LNCAP (cell line): ENCODE measurements at regions not wholly inside any gene's neighbourhood (a gene's known extent, or its start where the extent isn't known, plus 50 kb on each side); places are given as distances from the start of the nearest gene placed in this dataset.

Experiments
- TF ChIP-seq, protein P1 (sequence below): fragments of 450-650 bp; IDR thresholded peaks from 2 replicates; pipeline ENCODE4 v1.5.1; 2017; ENCODE audit warnings: mild to moderate bottlenecking

GRCh38 chr1:218527737-218528136, 182.6 kb downstream of the TGFB2 start:
- TF ChIP-seq, protein P1, sequence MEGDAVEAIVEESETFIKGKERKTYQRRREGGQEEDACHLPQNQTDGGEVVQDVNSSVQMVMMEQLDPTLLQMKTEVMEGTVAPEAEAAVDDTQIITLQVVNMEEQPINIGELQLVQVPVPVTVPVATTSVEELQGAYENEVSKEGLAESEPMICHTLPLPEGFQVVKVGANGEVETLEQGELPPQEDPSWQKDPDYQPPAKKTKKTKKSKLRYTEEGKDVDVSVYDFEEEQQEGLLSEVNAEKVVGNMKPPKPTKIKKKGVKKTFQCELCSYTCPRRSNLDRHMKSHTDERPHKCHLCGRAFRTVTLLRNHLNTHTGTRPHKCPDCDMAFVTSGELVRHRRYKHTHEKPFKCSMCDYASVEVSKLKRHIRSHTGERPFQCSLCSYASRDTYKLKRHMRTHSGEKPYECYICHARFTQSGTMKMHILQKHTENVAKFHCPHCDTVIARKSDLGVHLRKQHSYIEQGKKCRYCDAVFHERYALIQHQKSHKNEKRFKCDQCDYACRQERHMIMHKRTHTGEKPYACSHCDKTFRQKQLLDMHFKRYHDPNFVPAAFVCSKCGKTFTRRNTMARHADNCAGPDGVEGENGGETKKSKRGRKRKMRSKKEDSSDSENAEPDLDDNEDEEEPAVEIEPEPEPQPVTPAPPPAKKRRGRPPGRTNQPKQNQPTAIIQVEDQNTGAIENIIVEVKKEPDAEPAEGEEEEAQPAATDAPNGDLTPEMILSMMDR: no peak

DNA sequence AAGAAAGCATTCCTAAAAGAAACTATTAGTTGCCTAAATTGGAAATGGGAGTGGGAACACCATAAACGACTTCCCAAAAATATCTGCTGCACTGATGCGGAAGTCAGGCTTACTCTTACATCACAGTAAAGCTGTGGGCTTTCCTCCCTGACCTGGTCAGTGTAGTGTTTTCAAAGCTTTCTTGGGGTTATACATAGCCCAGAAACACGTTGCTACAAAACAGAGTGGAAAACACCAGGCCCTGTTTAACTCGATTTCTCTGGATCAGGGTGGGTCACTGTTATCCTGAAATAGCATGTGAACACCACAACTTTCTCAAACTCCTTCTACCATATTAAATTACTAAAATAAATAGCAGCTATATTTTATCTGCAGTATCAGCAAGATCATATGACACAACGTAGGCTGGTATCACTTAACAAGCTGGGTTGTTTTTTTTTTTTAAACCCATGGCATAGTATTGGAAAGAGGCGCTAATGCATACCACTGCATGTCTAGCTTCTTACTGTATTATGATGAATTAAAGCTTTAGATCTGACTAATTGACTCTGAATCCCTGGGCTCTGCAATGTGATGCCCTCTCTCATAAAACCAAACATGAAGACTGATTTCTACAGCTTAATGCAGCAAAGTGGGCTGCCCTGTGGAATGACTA, 184.6 kb downstream of the TGFB2 start:
- TF ChIP-seq, protein P1: no peak

- TF ChIP-seq, protein P1: no peak
These were observed 186.8 kb downstream of the TGFB2 start for GRCh38 chr1:218531936-218532335.

DNA sequence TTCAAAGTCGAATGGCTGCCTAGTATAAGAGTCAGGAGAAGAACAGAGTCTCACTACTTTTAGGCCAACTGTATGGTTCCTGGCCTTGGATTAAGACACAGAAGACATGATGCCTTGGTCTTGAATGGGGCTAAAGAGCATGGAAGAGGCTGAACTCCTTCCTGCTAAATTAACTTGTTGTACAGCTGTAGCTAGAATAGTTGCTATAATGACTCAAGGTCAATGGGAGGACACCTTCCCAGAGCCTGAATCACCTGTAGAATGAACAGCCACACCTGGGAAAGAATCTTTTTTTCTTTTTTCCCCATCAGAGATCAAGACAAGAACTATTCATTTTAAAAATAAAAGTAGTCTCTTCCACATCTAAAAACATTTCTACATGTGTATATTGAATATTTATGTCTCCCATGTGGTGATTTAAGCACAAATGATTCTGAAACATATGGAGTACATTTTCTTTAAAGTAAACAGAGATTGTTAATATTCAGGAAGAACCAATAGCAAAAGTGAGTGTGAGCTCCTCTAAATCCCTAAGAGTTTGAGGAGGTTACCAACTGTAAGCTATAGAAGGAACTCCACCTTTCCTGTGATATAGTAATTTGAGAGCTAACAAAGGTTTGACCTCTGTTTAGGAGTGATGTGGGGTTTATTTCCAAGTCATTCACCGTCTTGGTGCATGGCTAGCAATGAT, 191.3 kb downstream of the TGFB2 start:
- TF ChIP-seq, protein P1: no peak

GRCh38 chr1:218537122-218537913, 192.2 kb downstream of the TGFB2 start:
- TF ChIP-seq, protein P1: no peak

GRCh38 chr1:218538341-218538740, 193.2 kb downstream of the TGFB2 start:
- TF ChIP-seq, protein P1: no peak

DNA sequence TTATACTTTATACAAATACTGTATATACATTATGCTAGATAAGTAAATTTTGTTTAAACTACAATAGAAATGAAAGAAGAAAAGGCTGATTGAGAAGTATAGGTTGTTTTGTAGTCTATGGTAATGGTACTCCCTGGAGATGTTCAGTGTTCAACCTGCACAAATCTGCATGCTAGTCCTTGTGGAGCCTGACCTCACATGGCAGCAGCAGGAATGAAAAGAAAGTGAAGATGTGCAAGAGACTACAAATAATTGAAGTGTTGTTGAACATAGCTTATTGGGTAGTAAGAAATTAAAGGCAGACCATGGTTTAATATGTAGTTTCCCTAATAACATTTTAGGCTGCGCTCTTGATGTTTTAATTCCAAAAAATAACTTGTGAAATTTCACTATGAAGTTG, 201.2 kb downstream of the TGFB2 start:
- TF ChIP-seq, protein P1: no peak
